ENCODE measurements at regions not wholly inside any gene's neighbourhood (a gene's known extent, or its start where the extent isn't known, plus 50 kb on each side); places are given as distances from the start of the nearest gene placed in this dataset.
"Not testable (repeated sequence)": the region's sequence is repeated elsewhere in the genome, so short reads cannot be mapped to it uniquely, and the experiment has no call there.

- no peak for DNase-seq (ENCODE audit: low read depth in 2 of 2)
Observed at GRCh38 chr12:19908830-19909229, 459.5 kb upstream of the PDE3A start.

- no peak for DNase-seq (ENCODE audit: low read depth in 2 of 2)
Observed at GRCh38 chr12:19909418-19909817, 458.9 kb upstream of the PDE3A start.

GRCh38 chr12:19910681-19911080 lies 457.7 kb upstream of the PDE3A start:
- DNase-seq (ENCODE audit: low read depth in 2 of 2): no peak

GRCh38 chr12:19912991-19913390 lies 455.3 kb upstream of the PDE3A start:
- no peak for DNase-seq (ENCODE audit: low read depth in 2 of 2)

GRCh38 chr12:19915392-19916195 lies 452.7 kb upstream of the PDE3A start:
- DNase-seq (ENCODE audit: low read depth in 2 of 2): no peak

GRCh38 chr12:19916196-19916753 lies 452.1 kb upstream of the PDE3A start:
- no peak for DNase-seq (ENCODE audit: low read depth in 2 of 2)

GRCh38 chr12:19916974-19917373 lies 451.4 kb upstream of the PDE3A start:
- no peak for DNase-seq (ENCODE audit: low read depth in 2 of 2)

GRCh38 chr12:19921716-19922115 lies 446.6 kb upstream of the PDE3A start:
- DNase-seq (ENCODE audit: low read depth in 2 of 2): not testable (repeated sequence)

- no peak for DNase-seq (ENCODE audit: low read depth in 2 of 2)
Observed at GRCh38 chr12:19922717-19923116, 445.6 kb upstream of the PDE3A start.

GRCh38 chr12:19924360-19924759 lies 444.0 kb upstream of the PDE3A start:
- DNase-seq (ENCODE audit: low read depth in 2 of 2): no peak

- DNase-seq (ENCODE audit: low read depth in 2 of 2): no peak
Observed at GRCh38 chr12:19925841-19926240, 442.5 kb upstream of the PDE3A start.

GRCh38 chr12:19926266-19926665 lies 442.1 kb upstream of the PDE3A start:
- DNase-seq (ENCODE audit: low read depth in 2 of 2): no peak

GRCh38 chr12:19927661-19928060 lies 440.7 kb upstream of the PDE3A start:
- DNase-seq (ENCODE audit: low read depth in 2 of 2): no peak

- no peak for DNase-seq (ENCODE audit: low read depth in 2 of 2)
Observed at GRCh38 chr12:19932413-19932812, 435.9 kb upstream of the PDE3A start.

- DNase-seq (ENCODE audit: low read depth in 2 of 2): no peak
Observed at GRCh38 chr12:19933924-19934323, 434.4 kb upstream of the PDE3A start.

GRCh38 chr12:19937161-19937560 lies 431.2 kb upstream of the PDE3A start:
- DNase-seq (ENCODE audit: low read depth in 2 of 2): no peak

GRCh38 chr12:19938031-19938430 lies 430.3 kb upstream of the PDE3A start:
- DNase-seq (ENCODE audit: low read depth in 2 of 2): no peak

GRCh38 chr12:19938491-19938890 lies 429.8 kb upstream of the PDE3A start:
- no peak for DNase-seq (ENCODE audit: low read depth in 2 of 2)

GRCh38 chr12:19940267-19940666 lies 428.1 kb upstream of the PDE3A start:
- DNase-seq (ENCODE audit: low read depth in 2 of 2): no peak

GRCh38 chr12:19941096-19941495 lies 427.2 kb upstream of the PDE3A start:
- no peak for DNase-seq (ENCODE audit: low read depth in 2 of 2)

GRCh38 chr12:19945559-19946435 lies 422.5 kb upstream of the PDE3A start:
- DNase-seq (ENCODE audit: low read depth in 2 of 2): no peak

- DNase-seq (ENCODE audit: low read depth in 2 of 2): no peak
Observed at GRCh38 chr12:19946550-19946949, 421.8 kb upstream of the PDE3A start.

GRCh38 chr12:19947344-19947743 lies 421.0 kb upstream of the PDE3A start:
- DNase-seq (ENCODE audit: low read depth in 2 of 2): no peak
